ENCODE measurements at regions not wholly inside any gene's neighbourhood (a gene's known extent, or its start where the extent isn't known, plus 50 kb on each side); places are given as distances from the start of the nearest gene placed in this dataset.

GRCh38 chr11:106384429-106384828 lies 307.0 kb downstream of the AASDHPPT start:
- H3K27me3 Mint-ChIP-seq (ENCODE audit: low read depth): no peaks in the 10 kb centered on the region
- no peak overlapping the region for H3K4me3 Mint-ChIP-seq
- no peaks in the 10 kb centered on the region for H3K4me1 Mint-ChIP-seq (ENCODE audit: low read depth)
- CTCF ChIA-PET: no interaction called here
- H3K9me3 Mint-ChIP-seq: peaks cover 7% of the 10 kb centered on the region
- intact Hi-C loops (cut with micrococcal nuclease): no loop called here
- H3K27ac Mint-ChIP-seq: no peak overlapping the region
- DNase-seq: no peak
- no peaks in the 10 kb centered on the region for H3K36me3 Mint-ChIP-seq (ENCODE audit: low read depth)

GRCh38 chr11:106386519-106386918 lies 309.1 kb downstream of the AASDHPPT start:
- CTCF ChIA-PET: no interaction called here
- H3K4me1 Mint-ChIP-seq (ENCODE audit: low read depth): no peaks in the 10 kb centered on the region
- H3K4me3 Mint-ChIP-seq: no peak overlapping the region

DNA sequence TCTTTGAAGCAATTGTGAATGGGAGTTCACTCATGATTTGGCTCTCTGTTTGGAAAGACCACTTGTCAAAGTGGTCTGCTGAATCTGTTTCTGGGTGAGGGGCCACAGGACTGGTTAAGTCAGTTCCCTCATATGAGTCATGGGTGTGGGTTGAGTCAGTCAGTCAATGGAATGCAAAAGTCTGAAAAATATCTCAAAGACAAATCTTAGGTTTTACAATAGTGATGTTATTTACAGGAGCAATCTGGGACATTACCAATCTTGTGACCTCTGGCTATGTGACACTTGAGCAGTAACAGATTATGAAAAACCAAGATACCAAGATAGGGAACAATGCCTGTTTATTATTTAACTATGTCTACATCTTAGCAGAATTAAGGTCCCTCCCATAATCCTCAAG lies 311.6 kb downstream of the AASDHPPT start:
- no peaks in the 10 kb centered on the region for H3K4me1 Mint-ChIP-seq (ENCODE audit: low read depth)
- H3K27ac Mint-ChIP-seq: no peak overlapping the region
- no peaks in the 10 kb centered on the region for H3K36me3 Mint-ChIP-seq (ENCODE audit: low read depth)
- H3K9me3 Mint-ChIP-seq: peaks cover 7% of the 10 kb centered on the region
- no peak for DNase-seq
- no peak overlapping the region for H3K4me3 Mint-ChIP-seq
- intact Hi-C loops (cut with micrococcal nuclease): no loop called here
- no peaks in the 10 kb centered on the region for H3K27me3 Mint-ChIP-seq (ENCODE audit: low read depth)
- CTCF ChIA-PET: interaction anchor here (0.6 kb wide), 1 partner anchor 135 kb away, joined by 3 read pairs; no protein-coding TSS in a partner anchor

More at GRCh38 chr11:106386519-106386918, 309.1 kb downstream of the AASDHPPT start:
- H3K9me3 Mint-ChIP-seq: peaks cover 7% of the 10 kb centered on the region
- H3K36me3 Mint-ChIP-seq (ENCODE audit: low read depth): no peaks in the 10 kb centered on the region
- DNase-seq: no peak
- no peak overlapping the region for H3K27ac Mint-ChIP-seq
- intact Hi-C loops (cut with micrococcal nuclease): no loop called here
- no peaks in the 10 kb centered on the region for H3K27me3 Mint-ChIP-seq (ENCODE audit: low read depth)

DNA sequence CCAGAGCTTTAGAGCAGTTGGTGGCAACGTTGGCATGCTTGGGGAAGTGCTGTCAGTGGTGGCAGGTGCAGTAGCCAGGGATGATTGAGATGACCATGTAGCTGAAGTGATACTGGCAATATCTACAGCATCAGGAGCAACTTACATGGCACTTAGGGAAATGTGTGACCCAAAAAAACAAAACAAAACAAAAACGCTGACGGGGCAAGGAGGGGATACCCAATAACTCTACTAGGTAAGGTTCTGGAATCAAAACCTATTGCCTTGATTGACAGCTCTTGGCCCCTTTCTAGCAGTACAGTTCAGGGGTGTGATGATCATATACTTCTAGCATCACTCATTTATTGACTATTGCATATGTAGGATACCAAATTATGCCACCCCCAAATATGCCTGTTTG lies 312.6 kb downstream of the AASDHPPT start:
- CTCF ChIA-PET: interaction anchor here (0.6 kb wide), 1 partner anchor 134 kb away, joined by 3 read pairs; no protein-coding TSS in a partner anchor
- no peaks in the 10 kb centered on the region for H3K27me3 Mint-ChIP-seq (ENCODE audit: low read depth)
- no peaks in the 10 kb centered on the region for H3K4me1 Mint-ChIP-seq (ENCODE audit: low read depth)
- H3K27ac Mint-ChIP-seq: no peak overlapping the region
- H3K9me3 Mint-ChIP-seq: peaks cover 7% of the 10 kb centered on the region
- no peak overlapping the region for H3K4me3 Mint-ChIP-seq
- no peaks in the 10 kb centered on the region for H3K36me3 Mint-ChIP-seq (ENCODE audit: low read depth)
- intact Hi-C loops (cut with micrococcal nuclease): no loop called here
- no peak for DNase-seq

DNA sequence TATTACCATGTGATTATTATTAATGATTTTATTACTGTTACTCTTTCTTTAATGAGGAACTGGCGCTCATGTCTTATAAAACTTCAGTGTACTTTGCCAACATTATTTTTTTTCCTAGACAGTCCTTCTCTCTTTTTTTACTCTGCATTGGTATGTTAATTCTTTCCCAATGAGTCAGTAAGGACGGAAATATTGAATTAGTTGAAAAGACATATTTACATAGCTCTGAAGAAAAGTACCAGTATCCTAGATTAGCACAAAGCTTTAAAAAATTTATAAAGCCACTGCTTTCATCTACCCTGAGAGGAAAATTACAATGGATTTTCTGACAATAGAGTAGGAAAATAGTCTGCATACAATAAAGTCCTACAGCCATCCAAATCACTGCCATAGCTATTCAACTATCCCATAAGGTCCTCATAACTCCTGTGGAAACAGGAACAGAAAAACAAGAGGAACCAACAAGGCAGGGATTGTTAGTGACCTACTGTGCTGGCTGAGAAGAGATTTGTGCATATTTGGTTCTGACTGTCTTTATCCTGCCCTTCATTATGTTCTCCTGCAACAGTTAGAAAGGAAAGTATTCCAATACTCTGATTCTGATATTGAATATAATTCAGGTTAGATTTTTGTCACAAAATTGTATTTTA lies 314.4 kb downstream of the AASDHPPT start:
- DNase-seq: no peak
- Mint-ChIP-seq H3K9me3 (peaks cover 11% of the 10 kb centered on the region), H3K27ac (no peak overlapping the region), H3K36me3 (ENCODE audit: low read depth) (no peaks in the 10 kb centered on the region), H3K4me3 (no peak overlapping the region), H3K27me3 (ENCODE audit: low read depth) (no peaks in the 10 kb centered on the region), H3K4me1 (ENCODE audit: low read depth) (no peaks in the 10 kb centered on the region)
- CTCF ChIA-PET: no interaction called here
- intact Hi-C loops (cut with micrococcal nuclease): no loop called here

- H3K27me3 Mint-ChIP-seq (ENCODE audit: low read depth): no peaks in the 10 kb centered on the region
- no peak for DNase-seq
- no peak overlapping the region for H3K27ac Mint-ChIP-seq
- H3K4me3 Mint-ChIP-seq: no peak overlapping the region
- intact Hi-C loops (cut with micrococcal nuclease): no loop called here
- peaks cover 4% of the 10 kb centered on the region for H3K9me3 Mint-ChIP-seq
- no peaks in the 10 kb centered on the region for H3K36me3 Mint-ChIP-seq (ENCODE audit: low read depth)
- CTCF ChIA-PET: no interaction called here
- H3K4me1 Mint-ChIP-seq (ENCODE audit: low read depth): no peaks in the 10 kb centered on the region
Observed at GRCh38 chr11:106395716-106396349, 318.4 kb downstream of the AASDHPPT start.

- CTCF ChIA-PET: interaction anchor here (0.7 kb wide), 1 partner anchor 610 kb away, joined by 3 read pairs; no protein-coding TSS in a partner anchor
- no peak for DNase-seq
- no peak overlapping the region for H3K27ac Mint-ChIP-seq
- no peak overlapping the region for H3K4me3 Mint-ChIP-seq
- no peaks in the 10 kb centered on the region for H3K27me3 Mint-ChIP-seq (ENCODE audit: low read depth)
- H3K9me3 Mint-ChIP-seq: peaks cover 4% of the 10 kb centered on the region
- H3K4me1 Mint-ChIP-seq (ENCODE audit: low read depth): no peaks in the 10 kb centered on the region
- intact Hi-C loops (cut with micrococcal nuclease): no loop called here
- no peaks in the 10 kb centered on the region for H3K36me3 Mint-ChIP-seq (ENCODE audit: low read depth)
Observed at GRCh38 chr11:106397787-106398501, 320.5 kb downstream of the AASDHPPT start.

GRCh38 chr11:106398502-106399075 lies 321.1 kb downstream of the AASDHPPT start:
- CTCF ChIA-PET: interaction anchor here (0.5 kb wide), 1 partner anchor 38 kb away, joined by 3 read pairs; no protein-coding TSS in a partner anchor
- H3K27ac Mint-ChIP-seq: no peak overlapping the region
- peaks cover 6% of the 10 kb centered on the region for H3K9me3 Mint-ChIP-seq
- H3K27me3 Mint-ChIP-seq (ENCODE audit: low read depth): no peaks in the 10 kb centered on the region
- H3K36me3 Mint-ChIP-seq (ENCODE audit: low read depth): no peaks in the 10 kb centered on the region
- H3K4me1 Mint-ChIP-seq (ENCODE audit: low read depth): no peaks in the 10 kb centered on the region
- intact Hi-C loops (cut with micrococcal nuclease): no loop called here
- no peak for DNase-seq
- no peak overlapping the region for H3K4me3 Mint-ChIP-seq

GRCh38 chr11:106399076-106399511 lies 321.6 kb downstream of the AASDHPPT start:
- H3K27ac Mint-ChIP-seq: no peak overlapping the region
- no peak overlapping the region for H3K4me3 Mint-ChIP-seq
- intact Hi-C loops (cut with micrococcal nuclease): no loop called here
- no peaks in the 10 kb centered on the region for H3K4me1 Mint-ChIP-seq (ENCODE audit: low read depth)
- no peaks in the 10 kb centered on the region for H3K36me3 Mint-ChIP-seq (ENCODE audit: low read depth)
- H3K27me3 Mint-ChIP-seq (ENCODE audit: low read depth): no peaks in the 10 kb centered on the region
- no peak for DNase-seq
- H3K9me3 Mint-ChIP-seq: peaks cover 7% of the 10 kb centered on the region
- CTCF ChIA-PET: interaction anchor here (0.5 kb wide), 1 partner anchor 38 kb away, joined by 3 read pairs; no protein-coding TSS in a partner anchor

DNA sequence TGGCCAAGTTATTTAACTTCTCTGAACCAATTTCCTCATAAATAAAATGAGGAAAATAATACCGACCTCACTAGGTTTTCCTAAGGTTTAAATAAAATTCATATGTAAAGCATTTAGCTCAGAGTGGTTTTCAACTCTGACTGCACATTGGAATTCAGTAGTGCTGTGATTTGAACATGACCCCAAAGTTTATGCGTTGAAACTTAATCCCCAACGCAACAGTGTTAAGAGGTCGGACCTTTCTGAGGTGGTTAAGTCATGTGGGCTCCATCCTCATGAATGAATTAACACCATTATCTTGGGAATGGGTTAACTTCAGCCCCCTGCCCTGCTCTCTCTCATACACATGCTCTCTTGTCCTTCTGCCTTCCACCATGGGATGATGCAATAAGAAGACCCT lies 322.2 kb downstream of the AASDHPPT start:
- no peak overlapping the region for H3K4me3 Mint-ChIP-seq
- intact Hi-C loops (cut with micrococcal nuclease): no loop called here
- no peak for DNase-seq
- H3K27me3 Mint-ChIP-seq (ENCODE audit: low read depth): no peaks in the 10 kb centered on the region
- H3K4me1 Mint-ChIP-seq (ENCODE audit: low read depth): no peaks in the 10 kb centered on the region
- H3K27ac Mint-ChIP-seq: no peak overlapping the region
- CTCF ChIA-PET: no interaction called here
- no peaks in the 10 kb centered on the region for H3K36me3 Mint-ChIP-seq (ENCODE audit: low read depth)
- peaks cover 7% of the 10 kb centered on the region for H3K9me3 Mint-ChIP-seq

- peaks cover 3% of the 10 kb centered on the region for H3K9me3 Mint-ChIP-seq
- CTCF ChIA-PET: no interaction called here
- no peaks in the 10 kb centered on the region for H3K36me3 Mint-ChIP-seq (ENCODE audit: low read depth)
Observed at GRCh38 chr11:106400949-106401570, 323.6 kb downstream of the AASDHPPT start.

DNA sequence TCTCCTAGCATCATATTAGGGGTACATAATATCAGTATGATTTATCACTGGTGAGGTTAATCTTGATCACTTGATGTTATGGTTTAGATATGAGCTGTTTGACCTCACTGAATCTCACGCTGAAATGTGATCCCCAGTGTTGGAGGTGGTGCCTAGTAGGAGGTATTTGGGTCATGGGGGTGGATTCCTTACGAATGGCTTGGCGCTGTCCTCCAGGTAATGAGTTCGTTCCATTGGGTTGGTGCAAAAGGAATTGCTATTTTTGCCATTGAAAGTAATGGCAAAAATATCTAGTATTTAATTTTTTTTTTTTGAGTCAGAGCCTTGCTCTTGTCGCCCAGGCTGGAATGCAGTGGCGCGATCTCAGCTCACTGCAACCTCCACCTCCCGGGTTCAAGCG lies 326.3 kb downstream of the AASDHPPT start:
- Mint-ChIP-seq H3K4me1 (ENCODE audit: low read depth) (no peaks in the 10 kb centered on the region), H3K9me3 (peaks cover 3% of the 10 kb centered on the region), H3K27ac (no peak overlapping the region), H3K4me3 (no peak overlapping the region), H3K36me3 (ENCODE audit: low read depth) (no peaks in the 10 kb centered on the region), H3K27me3 (ENCODE audit: low read depth) (no peaks in the 10 kb centered on the region)
- no peak for DNase-seq
- intact Hi-C loops (cut with micrococcal nuclease): no loop called here
- CTCF ChIA-PET: interaction anchor here (0.8 kb wide), 1 partner anchor 21 kb away, joined by 6 read pairs; no protein-coding TSS in a partner anchor

More at GRCh38 chr11:106400949-106401570, 323.6 kb downstream of the AASDHPPT start:
- Mint-ChIP-seq H3K4me3 (no peak overlapping the region), H3K4me1 (ENCODE audit: low read depth) (no peaks in the 10 kb centered on the region), H3K27me3 (ENCODE audit: low read depth) (no peaks in the 10 kb centered on the region), H3K27ac (no peak overlapping the region)
- intact Hi-C loops (cut with micrococcal nuclease): no loop called here
- DNase-seq: no peak
